ENCODE measurements at regions not wholly inside any gene's neighbourhood (a gene's known extent, or its start where the extent isn't known, plus 50 kb on each side); places are given as distances from the start of the nearest gene placed in this dataset.

DNA sequence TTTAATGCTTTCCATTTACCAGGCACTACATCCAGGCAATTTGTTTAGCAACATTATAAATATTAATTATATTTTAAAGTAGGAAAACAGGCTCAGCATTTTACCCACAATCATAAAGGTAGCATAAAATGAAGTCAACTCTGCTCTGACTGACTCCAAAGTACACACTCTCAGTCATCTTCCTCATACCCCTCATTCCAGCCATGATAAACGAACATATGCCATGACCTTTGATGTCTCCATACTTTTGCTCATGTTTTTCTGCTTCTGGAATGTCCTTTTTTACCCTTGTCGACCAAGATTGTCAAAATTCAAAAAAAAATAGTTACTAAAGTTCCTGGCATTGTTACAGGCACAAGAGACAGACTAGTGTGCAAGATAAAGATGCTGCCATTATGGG is 77.7 kb upstream of the SOX6 start:
- no peak for DNase-seq (ENCODE audit: low read depth)

DNA sequence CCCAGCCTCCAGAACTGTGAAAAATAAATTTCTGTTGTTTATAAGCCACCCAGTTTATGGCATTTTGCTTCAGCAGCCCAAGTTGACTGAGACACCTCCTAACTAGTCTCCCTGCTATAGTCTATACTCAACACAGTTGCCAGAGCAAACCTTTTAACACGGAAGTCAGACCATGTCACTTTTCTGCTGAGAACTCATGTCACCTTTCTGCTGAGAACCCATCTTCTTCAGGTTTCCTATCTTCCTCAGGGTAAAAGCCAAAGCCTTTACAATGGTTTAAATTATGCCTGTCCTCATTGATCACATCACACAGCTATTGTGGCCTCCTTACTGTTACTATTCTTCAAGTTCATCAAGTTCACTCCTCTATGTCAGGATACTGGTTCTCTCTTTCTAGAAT is 74.3 kb upstream of the SOX6 start:
- no peak for DNase-seq (ENCODE audit: low read depth)

DNA sequence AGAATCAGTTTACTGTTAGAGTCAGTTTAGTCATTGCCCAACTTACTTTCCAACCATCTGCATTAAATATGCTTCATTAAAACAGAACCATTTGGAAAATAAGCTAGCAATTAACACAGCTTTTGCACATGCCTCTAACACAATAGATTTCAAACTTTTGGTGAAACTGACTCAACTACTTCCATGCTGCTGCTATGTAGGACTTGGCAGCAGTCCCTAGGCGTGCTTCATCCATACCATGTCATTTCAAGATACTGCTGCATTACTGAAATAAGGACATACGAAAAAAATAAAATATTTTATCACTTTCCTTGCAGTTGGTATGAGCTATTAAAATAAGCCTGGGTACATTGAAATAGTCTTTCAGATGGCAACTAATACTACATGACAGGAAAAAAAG is 65.5 kb upstream of the SOX6 start:
- DNase-seq (ENCODE audit: low read depth), result no peak

DNA sequence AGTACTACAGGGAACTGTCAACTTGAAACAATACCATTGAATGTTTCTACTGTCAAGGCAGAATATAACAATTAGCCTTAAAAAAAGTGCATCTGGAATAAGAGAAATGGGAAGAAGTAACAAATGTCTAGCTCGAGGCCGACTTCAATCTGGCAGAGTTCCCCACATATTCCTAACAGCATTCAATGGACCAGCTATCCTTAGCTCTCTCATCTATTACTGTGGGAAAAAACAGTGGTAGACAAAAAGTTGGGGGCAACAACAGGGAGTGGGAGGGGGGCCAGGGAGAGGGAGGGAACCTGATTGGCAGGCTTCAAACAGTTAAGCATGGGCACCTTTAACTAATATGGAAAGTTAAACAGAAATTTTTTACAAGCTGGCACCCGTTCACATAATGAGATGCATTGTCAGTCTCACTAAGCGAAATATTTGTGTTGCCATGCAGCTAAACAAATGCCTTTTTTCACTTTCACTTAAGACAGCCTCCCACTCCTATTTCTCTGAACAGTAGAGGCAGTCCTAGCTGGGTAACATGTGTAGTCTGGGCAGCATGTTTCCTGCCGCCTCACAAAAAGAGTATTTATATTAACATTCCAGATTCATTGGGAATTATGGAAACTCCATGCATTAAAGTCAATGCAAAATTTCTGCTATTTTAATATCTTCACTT is 62.2 kb upstream of the SOX6 start:
- no peak for DNase-seq (ENCODE audit: low read depth)

DNA sequence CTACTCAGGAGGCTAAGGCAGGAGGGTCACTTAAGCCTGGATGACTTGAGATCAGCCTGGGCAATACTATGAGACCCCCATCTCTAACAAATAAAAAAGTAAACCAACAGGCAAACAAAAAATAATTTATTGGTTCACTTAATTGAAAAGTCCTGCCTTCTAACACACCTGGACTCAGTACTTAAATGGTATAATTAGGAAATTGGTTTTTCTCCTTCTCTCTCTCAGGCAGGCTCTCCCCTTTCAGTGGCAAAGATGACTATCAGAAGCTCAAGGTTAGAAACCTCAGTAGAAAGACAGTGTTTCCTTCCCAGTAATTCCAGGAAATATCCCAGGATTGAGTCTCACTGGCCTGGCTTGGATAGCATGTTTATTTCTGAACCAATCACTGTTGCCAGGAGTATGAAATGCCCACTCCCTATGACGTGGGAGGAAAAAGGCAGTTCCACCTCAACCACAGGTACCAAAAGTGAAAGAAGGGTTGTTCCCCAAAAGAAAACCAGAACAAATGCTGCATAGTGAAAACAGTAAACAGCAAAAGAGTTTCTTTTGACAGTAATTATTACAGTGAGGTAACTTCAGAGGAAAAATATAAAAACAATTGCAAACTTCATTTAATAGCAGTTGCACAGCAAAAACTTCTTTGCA is 56.3 kb upstream of the SOX6 start:
- DNase-seq (ENCODE audit: low read depth), result no peak

DNA sequence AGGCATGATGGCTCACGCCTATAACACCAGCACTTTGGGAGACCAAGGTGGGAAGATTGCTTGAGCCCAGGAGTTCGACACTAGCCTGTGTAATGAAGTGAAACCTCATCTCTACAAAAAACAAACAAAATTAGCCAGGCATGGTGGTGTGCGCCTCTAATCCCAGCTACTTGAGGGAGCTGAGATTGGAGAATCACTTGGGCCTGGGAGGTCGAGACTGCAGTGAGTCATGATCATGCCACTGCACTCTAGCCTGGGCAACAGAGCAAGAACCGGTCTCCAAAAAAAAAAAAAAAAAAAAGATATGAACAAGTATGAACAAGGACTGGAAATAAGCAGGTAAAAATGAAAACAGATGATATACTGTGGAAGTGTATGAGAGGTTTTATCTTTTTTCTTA is 54.1 kb upstream of the SOX6 start:
- DNase-seq (ENCODE audit: low read depth), result no peak

DNA sequence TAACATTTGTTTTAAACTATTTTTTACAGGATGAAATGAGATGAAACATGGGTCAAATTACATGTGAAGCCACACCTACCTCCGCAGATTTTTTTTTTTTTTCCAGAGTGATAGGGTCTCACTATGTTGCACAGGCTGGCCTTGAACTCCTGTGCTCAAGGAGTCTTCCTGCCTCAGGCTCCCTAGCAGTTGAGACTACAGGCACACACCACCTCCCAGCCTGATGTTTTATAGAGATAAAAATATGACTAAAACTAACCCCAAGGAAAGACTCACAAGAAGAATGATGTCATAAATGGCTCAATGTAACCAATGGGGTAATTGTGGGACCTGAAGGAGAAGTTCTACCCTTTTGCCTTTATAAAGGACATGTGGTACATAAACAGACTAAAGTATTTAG is 52.3 kb upstream of the SOX6 start:
- no peak for DNase-seq (ENCODE audit: low read depth)

DNA sequence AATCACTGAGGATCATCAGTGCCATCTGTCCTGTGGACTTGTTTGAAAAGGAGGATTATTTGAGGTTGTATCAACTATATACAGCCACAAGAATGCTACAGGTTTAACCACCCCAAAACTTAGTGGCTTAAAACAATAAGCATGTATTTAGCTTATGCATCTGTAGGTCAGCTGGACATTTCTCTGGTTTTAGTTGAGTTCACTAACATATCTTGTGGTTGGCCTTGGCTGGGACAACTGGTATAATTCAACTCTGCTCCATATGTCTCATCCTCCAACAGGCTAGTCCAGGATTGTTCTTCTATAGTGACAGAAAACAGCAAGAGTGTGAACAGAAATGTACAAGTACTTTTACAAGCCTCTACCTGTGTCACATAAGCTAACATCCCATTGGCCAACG is 49.9 kb upstream of the SOX6 start:
- DNase-seq (ENCODE audit: low read depth), result no peak
